ENCODE measurements at regions not wholly inside any gene's neighbourhood (a gene's known extent, or its start where the extent isn't known, plus 50 kb on each side); places are given as distances from the start of the nearest gene placed in this dataset.

GRCh38 chr1:172777767-172778166, 118.9 kb downstream of the FASLG start:
- Histone ChIP-seq H3K27ac (ENCODE audit: low read depth in 1 of 3, low read length in 2 of 3) (no peak overlapping the region), H3K36me3 (ENCODE audit: control insufficient read depth in 3 of 3, insufficient read depth in 2 of 3, low read depth in 1 of 3, low read length in 3 of 3) (no peaks in the 10 kb centered on the region), H3K27me3 (ENCODE audit: control insufficient read depth in 3 of 3, insufficient read depth in 3 of 3, low read length in 3 of 3) (peaks cover 0 to 3% (median 0%) of the 10 kb centered on the region in 3 donors), H3K4me3 (ENCODE audit: low read depth in 1 of 3, low read length in 3 of 3) (no peak overlapping the region), H3K4me1 (ENCODE audit: control insufficient read depth in 3 of 3, insufficient read depth in 2 of 3, low read depth in 1 of 3, low read length in 2 of 3) (no peaks in the 10 kb centered on the region), H3K9me3 (ENCODE audit: control insufficient read depth in 2 of 2, insufficient read depth in 1 of 2, low read depth in 1 of 2, low read length in 1 of 2) (no peaks in the 10 kb centered on the region)
- DNase-seq (no peak), FAIRE-seq (no peak)
- WGBS, 3 donors = 67 to 81% (median 77%) methylated on average over 3 of the region's 3 CpGs

GRCh38 chr1:172778456-172779455, 119.9 kb downstream of the FASLG start:
- Histone ChIP-seq H3K4me3 (ENCODE audit: low read depth in 1 of 3, low read length in 3 of 3) (no peak overlapping the region), H3K36me3 (ENCODE audit: control insufficient read depth in 3 of 3, insufficient read depth in 2 of 3, low read depth in 1 of 3, low read length in 3 of 3) (no peaks in the 10 kb centered on the region), H3K27ac (ENCODE audit: low read depth in 1 of 3, low read length in 2 of 3) (no peak overlapping the region), H3K4me1 (ENCODE audit: control insufficient read depth in 3 of 3, insufficient read depth in 2 of 3, low read depth in 1 of 3, low read length in 2 of 3) (no peaks in the 10 kb centered on the region), H3K27me3 (ENCODE audit: control insufficient read depth in 3 of 3, insufficient read depth in 3 of 3, low read length in 3 of 3) (peaks cover 0 to 3% (median 0%) of the 10 kb centered on the region in 3 donors), H3K9me3 (ENCODE audit: control insufficient read depth in 2 of 2, insufficient read depth in 1 of 2, low read depth in 1 of 2, low read length in 1 of 2) (no peaks in the 10 kb centered on the region)
- 41 to 51% (median 44%) methylated on average over 7 of the region's 7 CpGs for WGBS, 3 donors
- DNase-seq (peak; percentile 6 to 57), FAIRE-seq (no peak)

GRCh38 chr1:172779491-172779890, 120.6 kb downstream of the FASLG start:
- FAIRE-seq (no peak), DNase-seq (no peak)
- Histone ChIP-seq H3K4me3 (ENCODE audit: low read depth in 1 of 3, low read length in 3 of 3) (no peak overlapping the region), H3K36me3 (ENCODE audit: control insufficient read depth in 3 of 3, insufficient read depth in 2 of 3, low read depth in 1 of 3, low read length in 3 of 3) (no peaks in the 10 kb centered on the region), H3K9me3 (ENCODE audit: control insufficient read depth in 2 of 2, insufficient read depth in 1 of 2, low read depth in 1 of 2, low read length in 1 of 2) (no peaks in the 10 kb centered on the region), H3K4me1 (ENCODE audit: control insufficient read depth in 3 of 3, insufficient read depth in 2 of 3, low read depth in 1 of 3, low read length in 2 of 3) (no peaks in the 10 kb centered on the region), H3K27me3 (ENCODE audit: control insufficient read depth in 3 of 3, insufficient read depth in 3 of 3, low read length in 3 of 3) (peaks cover 0 to 1% (median 0%) of the 10 kb centered on the region in 3 donors), H3K27ac (ENCODE audit: low read depth in 1 of 3, low read length in 2 of 3) (no peak overlapping the region)
- WGBS, 3 donors = 63 to 87% (median 71%) methylated on average over 3 of the region's 3 CpGs

GRCh38 chr1:172781513-172782140, 122.7 kb downstream of the FASLG start:
- 67 to 80% (median 70%) methylated on average over 4 of the region's 4 CpGs for WGBS, 3 donors
- Histone ChIP-seq H3K4me1 (ENCODE audit: control insufficient read depth in 3 of 3, insufficient read depth in 2 of 3, low read depth in 1 of 3, low read length in 2 of 3) (no peaks in the 10 kb centered on the region), H3K27ac (ENCODE audit: low read depth in 1 of 3, low read length in 2 of 3) (no peak overlapping the region), H3K36me3 (ENCODE audit: control insufficient read depth in 3 of 3, insufficient read depth in 2 of 3, low read depth in 1 of 3, low read length in 3 of 3) (no peaks in the 10 kb centered on the region), H3K9me3 (ENCODE audit: control insufficient read depth in 2 of 2, insufficient read depth in 1 of 2, low read depth in 1 of 2, low read length in 1 of 2) (no peaks in the 10 kb centered on the region), H3K27me3 (ENCODE audit: control insufficient read depth in 3 of 3, insufficient read depth in 3 of 3, low read length in 3 of 3) (no peaks in the 10 kb centered on the region), H3K4me3 (ENCODE audit: low read depth in 1 of 3, low read length in 3 of 3) (no peak overlapping the region)
- no peak for DNase-seq
- no peak for FAIRE-seq

GRCh38 chr1:172789840-172790239, 130.9 kb downstream of the FASLG start:
- DNase-seq = no peak
- no peaks in the 10 kb centered on the region for H3K9me3 ChIP-seq (ENCODE audit: control insufficient read depth in 2 of 2, insufficient read depth in 1 of 2, low read depth in 1 of 2, low read length in 1 of 2)
- no peaks in the 10 kb centered on the region for H3K27me3 ChIP-seq (ENCODE audit: control insufficient read depth in 3 of 3, insufficient read depth in 3 of 3, low read length in 3 of 3)
- no peak for FAIRE-seq
- H3K27ac ChIP-seq (ENCODE audit: low read depth in 1 of 3, low read length in 2 of 3) = no peak overlapping the region
- no peaks in the 10 kb centered on the region for H3K4me1 ChIP-seq (ENCODE audit: control insufficient read depth in 3 of 3, insufficient read depth in 2 of 3, low read depth in 1 of 3, low read length in 2 of 3)
- no peaks in the 10 kb centered on the region for H3K36me3 ChIP-seq (ENCODE audit: control insufficient read depth in 3 of 3, insufficient read depth in 2 of 3, low read depth in 1 of 3, low read length in 3 of 3)
- WGBS, 3 donors = 88 to 94% (median 94%) methylated on average over 2 of the region's 2 CpGs
- H3K4me3 ChIP-seq (ENCODE audit: low read depth in 1 of 3, low read length in 3 of 3) = no peak overlapping the region

GRCh38 chr1:172790245-172790644, 131.3 kb downstream of the FASLG start:
- 59 to 67% (median 66%) methylated on average over 2 of the region's 2 CpGs for WGBS, 3 donors
- DNase-seq (no peak), FAIRE-seq (no peak)
- Histone ChIP-seq H3K4me1 (ENCODE audit: control insufficient read depth in 3 of 3, insufficient read depth in 2 of 3, low read depth in 1 of 3, low read length in 2 of 3) (no peaks in the 10 kb centered on the region), H3K27ac (ENCODE audit: low read depth in 1 of 3, low read length in 2 of 3) (no peak overlapping the region), H3K4me3 (ENCODE audit: low read depth in 1 of 3, low read length in 3 of 3) (no peak overlapping the region), H3K9me3 (ENCODE audit: control insufficient read depth in 2 of 2, insufficient read depth in 1 of 2, low read depth in 1 of 2, low read length in 1 of 2) (no peaks in the 10 kb centered on the region), H3K36me3 (ENCODE audit: control insufficient read depth in 3 of 3, insufficient read depth in 2 of 3, low read depth in 1 of 3, low read length in 3 of 3) (no peaks in the 10 kb centered on the region), H3K27me3 (ENCODE audit: control insufficient read depth in 3 of 3, insufficient read depth in 3 of 3, low read length in 3 of 3) (no peaks in the 10 kb centered on the region)

- 69 to 85% (median 75%) methylated on average over 3 of the region's 3 CpGs for WGBS, 3 donors
- H3K4me1 ChIP-seq (ENCODE audit: control insufficient read depth in 3 of 3, insufficient read depth in 2 of 3, low read depth in 1 of 3, low read length in 2 of 3) = no peaks in the 10 kb centered on the region
- no peak overlapping the region for H3K4me3 ChIP-seq (ENCODE audit: low read depth in 1 of 3, low read length in 3 of 3)
- DNase-seq (no peak), FAIRE-seq (no peak)
- no peak overlapping the region for H3K27ac ChIP-seq (ENCODE audit: low read depth in 1 of 3, low read length in 2 of 3)
- no peaks in the 10 kb centered on the region for H3K36me3 ChIP-seq (ENCODE audit: control insufficient read depth in 3 of 3, insufficient read depth in 2 of 3, low read depth in 1 of 3, low read length in 3 of 3)
- no peaks in the 10 kb centered on the region for H3K27me3 ChIP-seq (ENCODE audit: control insufficient read depth in 3 of 3, insufficient read depth in 3 of 3, low read length in 3 of 3)
- no peaks in the 10 kb centered on the region for H3K9me3 ChIP-seq (ENCODE audit: control insufficient read depth in 2 of 2, insufficient read depth in 1 of 2, low read depth in 1 of 2, low read length in 1 of 2)
Measured at GRCh38 chr1:172793823-172794222, 134.9 kb downstream of the FASLG start.

GRCh38 chr1:172795741-172796140, 136.8 kb downstream of the FASLG start:
- no peaks in the 10 kb centered on the region for H3K36me3 ChIP-seq (ENCODE audit: control insufficient read depth in 3 of 3, insufficient read depth in 2 of 3, low read depth in 1 of 3, low read length in 3 of 3)
- FAIRE-seq = no peak
- no peaks in the 10 kb centered on the region for H3K4me1 ChIP-seq (ENCODE audit: control insufficient read depth in 3 of 3, insufficient read depth in 2 of 3, low read depth in 1 of 3, low read length in 2 of 3)
- no peak overlapping the region for H3K27ac ChIP-seq (ENCODE audit: low read depth in 1 of 3, low read length in 2 of 3)
- WGBS, 3 donors = 81 to 91% (median 84%) methylated on average over 4 of the region's 4 CpGs
- H3K4me3 ChIP-seq (ENCODE audit: low read depth in 1 of 3, low read length in 3 of 3) = no peak overlapping the region
- no peaks in the 10 kb centered on the region for H3K27me3 ChIP-seq (ENCODE audit: control insufficient read depth in 3 of 3, insufficient read depth in 3 of 3, low read length in 3 of 3)
- no peak for DNase-seq
- no peaks in the 10 kb centered on the region for H3K9me3 ChIP-seq (ENCODE audit: control insufficient read depth in 2 of 2, insufficient read depth in 1 of 2, low read depth in 1 of 2, low read length in 1 of 2)
